Gastrocnemius medialis (tissue), 4 donors: ENCODE measurements at regions not wholly inside any gene's neighbourhood (a gene's known extent, or its start where the extent isn't known, plus 50 kb on each side); places are given as distances from the start of the nearest gene placed in this dataset.

Source experiments
- ATAC-seq, 2 donors: fragments of 150-250 bp; one replicate each; pipeline ENCODE4 v1.9.1; 2016
- DNase-seq, 2 donors: peaks; one replicate each; pipeline ENCODE4 v3.0.0-alpha.2; 2019
- H3K27ac ChIP-seq, 4 donors: fragments of 200-600 bp; sonication (generic); 1 replicate in 1 of 4; 2 replicates in 3 of 4; pipeline ENCODE4 v1.5.1; 2016 to 2018; ENCODE audit warnings: mild to moderate bottlenecking in 2 of 4, moderate library complexity in 1 of 4
- H3K27me3 ChIP-seq, 3 donors: fragments of 200-600 bp; sonication (generic) in 2 of 3; 1 replicate in 1 of 3; 2 replicates in 2 of 3; pipeline versions ENCODE4 v1.5.1 to v1.6.0; 2016 to 2019; ENCODE audit warnings: mild to moderate bottlenecking in 1 of 3, moderate library complexity in 1 of 3
- H3K36me3 ChIP-seq, 2 donors: fragments of 200-600 bp; sonication (generic) in 1 of 2; one replicate each; pipeline ENCODE4 v1.5.1; 2017 to 2018
- H3K4me1 ChIP-seq, 2 donors: fragments of 200-600 bp; sonication (generic) in 1 of 2; one replicate each; pipeline ENCODE4 v1.5.1; 2016 to 2017; ENCODE audit warnings: mild to moderate bottlenecking in 2 of 2
- H3K4me3 ChIP-seq, 4 donors: fragments of 200-600 bp; sonication (generic) in 3 of 4; 1 replicate in 1 of 4; 2 replicates in 3 of 4; pipeline ENCODE4 v1.5.1; 2016 to 2019; ENCODE audit warnings: mild to moderate bottlenecking in 2 of 4
- H3K9me3 ChIP-seq, 3 donors: fragments of 200-600 bp; sonication (generic) in 2 of 3; 1 replicate in 1 of 3; 2 replicates in 2 of 3; pipeline ENCODE4 v1.5.1; 2016 to 2019
- CTCF ChIP-seq, 5 experiments: fragments of 450-650 bp in 3 of 5; fragments of 200-600 bp in 2 of 5; sonication (generic) in 2 of 5; IDR thresholded peaks in 4 of 5; conservative IDR thresholded peaks in 1 of 5; 1 replicate in 4 of 5; 2 replicates in 1 of 5; pipeline ENCODE4 v1.5.1; 2016 to 2019; ENCODE audit warnings: antibody characterized with exemption in 5 of 5, mild to moderate bottlenecking in 3 of 5, moderate library complexity in 3 of 5
- POLR2A ChIP-seq, 2 donors: fragments of 450-650 bp; IDR thresholded peaks; one replicate each; pipeline ENCODE4 v1.6.1; 2017; ENCODE audit warnings: antibody characterized with exemption in 2 of 2, mild to moderate bottlenecking in 2 of 2, moderate library complexity in 2 of 2
- in situ Hi-C, 4 donors: fragments of 200-750 bp; cut with MboI; loops; one replicate each; pipeline versions ENCODE4 v1.15.0 to v1.8.0; 2017; ENCODE audit warnings: low sequenced_read_pairs in 4 of 4
- intact Hi-C: fragments of 100-400 bp; cut with DNase I; formaldehyde crosslinking; loops from one replicate; pipeline ENCODE4 v1.15.1; 2023; ENCODE audit warnings: low total_unique reads

GRCh38 chr20:22529150-22530019 is 55.0 kb downstream of the FOXA2 start:
- DNase-seq (no peak), ATAC-seq (no peak)
- peaks cover 0 to 4% (median 3%) of the 10 kb centered on the region in 3 donors for H3K27me3 ChIP-seq
- H3K27ac ChIP-seq = no peak overlapping the region
- H3K4me3 ChIP-seq = no peak overlapping the region
- no peaks in the 10 kb centered on the region for H3K36me3 ChIP-seq
- H3K4me1 ChIP-seq = no peaks in the 10 kb centered on the region
- intact Hi-C loops (no loop called here), in situ Hi-C loops (no loop called here)
- H3K9me3 ChIP-seq = no peaks in the 10 kb centered on the region
- TF ChIP-seq CTCF (IDR thresholded peaks at IDR 0.05 in 4 of 5, conservative IDR thresholded peaks at IDR 0.05 in 1 of 5) = no peak
- TF ChIP-seq POLR2A (IDR thresholded peaks at IDR 0.05) = no peak

GRCh38 chr20:22526512-22527012 is 57.8 kb downstream of the FOXA2 start:
- TF ChIP-seq POLR2A (IDR thresholded peaks at IDR 0.05) (no peak), CTCF (IDR thresholded peaks at IDR 0.05 in 4 of 5, conservative IDR thresholded peaks at IDR 0.05 in 1 of 5) (no peak)

DNA sequence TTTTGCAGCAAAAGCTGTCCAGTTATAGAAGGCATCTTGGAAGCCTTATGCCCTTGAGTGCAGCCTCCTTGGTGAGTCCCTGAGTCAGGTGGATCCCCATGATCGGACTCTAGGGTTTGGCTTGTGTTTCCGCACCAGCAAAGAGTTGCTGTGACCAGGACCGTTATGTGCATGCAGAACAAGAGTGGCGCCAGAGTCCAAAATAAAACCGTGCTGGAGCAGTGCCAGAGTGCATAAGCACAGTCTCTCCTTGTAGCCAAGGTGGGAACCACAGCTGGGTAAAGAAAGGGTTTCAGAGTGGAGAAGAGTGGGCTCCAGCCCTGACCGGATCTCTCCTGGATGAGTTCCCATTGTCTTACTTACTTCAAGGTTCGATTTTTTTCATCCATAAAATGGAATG is 58.6 kb downstream of the FOXA2 start:
- TF ChIP-seq CTCF (IDR thresholded peaks at IDR 0.05 in 4 of 5, conservative IDR thresholded peaks at IDR 0.05 in 1 of 5) = no peak
- intact Hi-C loops = no loop called here
- Histone ChIP-seq H3K9me3 (no peaks in the 10 kb centered on the region), H3K4me3 (no peak overlapping the region), H3K27me3 (peaks cover 3 to 5% (median 4%) of the 10 kb centered on the region in 3 donors), H3K36me3 (no peaks in the 10 kb centered on the region), H3K4me1 (no peaks in the 10 kb centered on the region), H3K27ac (no peak overlapping the region)
- no peak for ATAC-seq
- in situ Hi-C loops = no loop called here
- DNase-seq = no peak

More at GRCh38 chr20:22526512-22527012, 57.8 kb downstream of the FOXA2 start:
- H3K27me3 ChIP-seq = peaks cover 3 to 5% (median 4%) of the 10 kb centered on the region in 3 donors
- no peak for DNase-seq
- H3K4me3 ChIP-seq = no peak overlapping the region
- in situ Hi-C loops = no loop called here
- no peaks in the 10 kb centered on the region for H3K36me3 ChIP-seq
- intact Hi-C loops = no loop called here
- H3K9me3 ChIP-seq = no peaks in the 10 kb centered on the region
- no peaks in the 10 kb centered on the region for H3K4me1 ChIP-seq
- ATAC-seq = no peak
- H3K27ac ChIP-seq = no peak overlapping the region

DNA sequence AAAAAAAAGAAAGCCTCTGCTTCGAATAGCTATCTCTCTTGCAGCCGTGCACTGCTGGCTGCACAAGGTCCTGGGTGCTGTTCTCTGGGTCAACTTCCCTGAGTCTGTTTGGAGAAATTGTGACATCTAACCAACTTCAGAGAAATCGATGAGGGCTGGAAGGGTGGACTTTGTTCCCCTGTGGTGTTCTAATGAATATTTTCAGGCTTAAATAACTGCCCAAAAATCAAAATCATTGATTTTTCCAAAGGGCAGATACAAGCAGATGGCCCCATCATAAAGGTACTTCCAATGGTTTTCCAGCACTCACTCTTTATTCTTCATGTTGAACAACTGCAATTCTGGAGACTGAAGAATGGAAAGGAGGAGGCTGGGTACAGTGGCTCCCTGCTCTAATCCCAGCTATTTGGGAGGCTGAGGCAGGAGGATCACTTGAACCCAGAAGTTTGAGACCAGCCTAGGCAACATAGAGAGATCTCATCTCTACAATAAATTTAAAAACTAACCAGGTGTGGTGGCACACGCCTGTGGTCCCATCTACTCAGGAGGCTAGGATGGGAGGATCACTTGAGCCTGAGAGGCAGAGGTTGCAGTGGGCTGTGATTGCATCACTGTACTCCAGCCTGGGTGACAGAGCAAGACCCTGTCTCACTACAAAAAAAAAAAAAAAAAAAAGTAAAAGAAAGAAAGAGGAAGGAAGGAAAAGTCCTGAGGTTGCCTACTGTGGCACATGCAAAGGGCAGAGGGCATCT is 59.1 kb downstream of the FOXA2 start:
- H3K36me3 ChIP-seq = no peaks in the 10 kb centered on the region
- intact Hi-C loops (no loop called here), in situ Hi-C loops (no loop called here)
- no peak overlapping the region for H3K4me3 ChIP-seq
- no peak overlapping the region for H3K27ac ChIP-seq
- no peak for ATAC-seq
- no peaks in the 10 kb centered on the region for H3K9me3 ChIP-seq
- no peaks in the 10 kb centered on the region for H3K4me1 ChIP-seq
- TF ChIP-seq CTCF (IDR thresholded peaks at IDR 0.05 in 4 of 5, conservative IDR thresholded peaks at IDR 0.05 in 1 of 5) (no peak), POLR2A (IDR thresholded peaks at IDR 0.05) (no peak)
- peaks cover 3 to 5% (median 4%) of the 10 kb centered on the region in 3 donors for H3K27me3 ChIP-seq
- no peak for DNase-seq
